Endothelial cell of umbilical vein (primary cell): ENCODE measurements at regions not wholly inside any gene's neighbourhood (a gene's known extent, or its start where the extent isn't known, plus 50 kb on each side); places are given as distances from the start of the nearest gene placed in this dataset.

ENCODE experiments used
- POLR2AphosphoS5 ChIP-seq: IDR thresholded peaks from 2 replicates; pipeline ENCODE4 v1.6.1; 2012; ENCODE audit warnings: low read depth, mild to moderate bottlenecking, control low read depth, low read length, moderate library complexity; ENCODE audit not compliant: insufficient read depth
- TF ChIP-seq, protein P1 (sequence below), 2 donors: IDR thresholded peaks; 1 replicate in 1 of 2; 2 replicates in 1 of 2; pipeline ENCODE4 v1.5.1; 2011; ENCODE audit warnings: low read length in 2 of 2, mild to moderate bottlenecking in 2 of 2, moderate library complexity in 2 of 2, control low read depth in 1 of 2, inconsistent platforms in 1 of 2, low read depth in 1 of 2; ENCODE audit not compliant: insufficient read depth in 1 of 2; ENCODE audit errors: extremely low read depth in 1 of 2

GRCh38 chr12:28698553-28698952 is 450.5 kb upstream of the FAR2 start:
- TF ChIP-seq, protein P1, sequence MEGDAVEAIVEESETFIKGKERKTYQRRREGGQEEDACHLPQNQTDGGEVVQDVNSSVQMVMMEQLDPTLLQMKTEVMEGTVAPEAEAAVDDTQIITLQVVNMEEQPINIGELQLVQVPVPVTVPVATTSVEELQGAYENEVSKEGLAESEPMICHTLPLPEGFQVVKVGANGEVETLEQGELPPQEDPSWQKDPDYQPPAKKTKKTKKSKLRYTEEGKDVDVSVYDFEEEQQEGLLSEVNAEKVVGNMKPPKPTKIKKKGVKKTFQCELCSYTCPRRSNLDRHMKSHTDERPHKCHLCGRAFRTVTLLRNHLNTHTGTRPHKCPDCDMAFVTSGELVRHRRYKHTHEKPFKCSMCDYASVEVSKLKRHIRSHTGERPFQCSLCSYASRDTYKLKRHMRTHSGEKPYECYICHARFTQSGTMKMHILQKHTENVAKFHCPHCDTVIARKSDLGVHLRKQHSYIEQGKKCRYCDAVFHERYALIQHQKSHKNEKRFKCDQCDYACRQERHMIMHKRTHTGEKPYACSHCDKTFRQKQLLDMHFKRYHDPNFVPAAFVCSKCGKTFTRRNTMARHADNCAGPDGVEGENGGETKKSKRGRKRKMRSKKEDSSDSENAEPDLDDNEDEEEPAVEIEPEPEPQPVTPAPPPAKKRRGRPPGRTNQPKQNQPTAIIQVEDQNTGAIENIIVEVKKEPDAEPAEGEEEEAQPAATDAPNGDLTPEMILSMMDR (IDR thresholded peaks at IDR 0.05; ENCODE audit: extremely low read depth in 1 of 2, insufficient read depth in 1 of 2, low read depth in 1 of 2, low read length in 2 of 2): no peak
- TF ChIP-seq POLR2AphosphoS5: no peak
